GM12872 (cell line): ENCODE measurements at regions not wholly inside any gene's neighbourhood (a gene's known extent, or its start where the extent isn't known, plus 50 kb on each side); places are given as distances from the start of the nearest gene placed in this dataset.
A peak's percentile ranks its signal among the peaks of the same experiment; 100 is the strongest.

Experiments
- CTCF ChIP-seq: IDR thresholded peaks from 3 replicates; pipeline ENCODE4 v1.5.1; 2011; ENCODE audit warnings: low read depth, mild to moderate bottlenecking, low read length, moderate library complexity; ENCODE audit not compliant: insufficient read depth

- TF ChIP-seq CTCF, result no peak
These were observed 187.7 kb upstream of the SLC24A5 start for GRCh38 chr15:47932951-47933641.

GRCh38 chr15:47933865-47934264 is 186.9 kb upstream of the SLC24A5 start:
- no peak for TF ChIP-seq CTCF

GRCh38 chr15:47934342-47934741 is 186.4 kb upstream of the SLC24A5 start:
- no peak for TF ChIP-seq CTCF

- no peak for TF ChIP-seq CTCF
These were observed 183.0 kb upstream of the SLC24A5 start for GRCh38 chr15:47937834-47938233.

GRCh38 chr15:47944637-47945288 is 176.0 kb upstream of the SLC24A5 start:
- TF ChIP-seq CTCF, result peak; percentile 12; the same call in 1 of the 3 replicates

- TF ChIP-seq CTCF, result no peak
These were observed 174.7 kb upstream of the SLC24A5 start for GRCh38 chr15:47945872-47946650.

- TF ChIP-seq CTCF, result no peak
These were observed 171.0 kb upstream of the SLC24A5 start for GRCh38 chr15:47949815-47950214.
